DND-41 (cell line): ENCODE measurements at regions not wholly inside any gene's neighbourhood (a gene's known extent, or its start where the extent isn't known, plus 50 kb on each side); places are given as distances from the start of the nearest gene placed in this dataset.
A peak's percentile ranks its signal among the peaks of the same experiment; 100 is the strongest.

ENCODE experiments used
- ATAC-seq: fragments of 200-7000 bp; cut with Tn5 transposase; 3 replicates; pipeline ENCODE4 v1.9.1; 2021; ENCODE audit warnings: low read depth; ENCODE audit not compliant: insufficient read depth
- DNase-seq: peaks from one replicate; pipeline ENCODE4 v3.0.0-alpha.2; 2020
- H2AFZ ChIP-seq: 2 replicates; pipeline ENCODE4 v1.6.0; 2012; ENCODE audit warnings: low read depth, low read length
- H3K27ac ChIP-seq: 2 replicates; pipeline ENCODE4 v1.5.1; 2012; ENCODE audit warnings: low read length, inconsistent platforms
- H3K27me3 ChIP-seq: fragments of 200-600 bp; sonication (generic); 2 replicates; pipeline ENCODE4 v1.6.0; 2012; ENCODE audit warnings: low read length, mild to moderate bottlenecking, inconsistent platforms; ENCODE audit not compliant: insufficient read depth, poor library complexity
- H3K36me3 ChIP-seq: 2 replicates; pipeline ENCODE4 v1.5.1; 2012; ENCODE audit warnings: low read length, inconsistent platforms; ENCODE audit not compliant: insufficient read depth
- H3K4me1 ChIP-seq: 2 replicates; pipeline ENCODE4 v1.5.1; 2012; ENCODE audit warnings: mild to moderate bottlenecking, low read length; ENCODE audit not compliant: insufficient read depth
- H3K4me2 ChIP-seq: 2 replicates; pipeline ENCODE4 v1.6.0; 2012; ENCODE audit warnings: mild to moderate bottlenecking, moderate library complexity, low read length, inconsistent platforms; ENCODE audit not compliant: insufficient read depth
- H3K4me3 ChIP-seq, 2 experiments: fragments of 200-600 bp in 1 of 2; shearing (Covaris generic) in 1 of 2; 2 replicates each; pipeline ENCODE4 v1.5.1; 2012 to 2016; ENCODE audit warnings: inconsistent platforms in 2 of 2, low read length in 2 of 2, mild to moderate bottlenecking in 2 of 2, low read depth in 1 of 2, moderate library complexity in 1 of 2
- H3K79me2 ChIP-seq: 2 replicates; pipeline ENCODE4 v1.6.0; 2012; ENCODE audit warnings: low read length, inconsistent platforms; ENCODE audit not compliant: insufficient read depth
- H3K9ac ChIP-seq: 2 replicates; pipeline ENCODE4 v1.6.0; 2012; ENCODE audit warnings: low read depth, mild to moderate bottlenecking, inconsistent platforms, low read length, moderate library complexity
- H3K9me3 ChIP-seq: 2 replicates; pipeline ENCODE4 v1.5.1; 2012; ENCODE audit warnings: low read length, moderate library complexity, mild to moderate bottlenecking, inconsistent platforms; ENCODE audit not compliant: insufficient read depth, severe bottlenecking
- H4K20me1 ChIP-seq: 2 replicates; pipeline ENCODE4 v1.6.0; 2012; ENCODE audit warnings: low read length; ENCODE audit not compliant: insufficient read depth
- CTCF ChIP-seq: IDR thresholded peaks from 2 replicates; pipeline ENCODE4 v1.5.1; 2012; ENCODE audit warnings: borderline replicate concordance, low read length, moderate library complexity, mild to moderate bottlenecking; ENCODE audit not compliant: poor library complexity, severe bottlenecking; ENCODE audit errors: extremely low read depth
- EZH2 ChIP-seq: IDR thresholded peaks from 3 replicates; pipeline ENCODE4 v1.6.1; 2012; ENCODE audit warnings: borderline replicate concordance, low read depth, mild to moderate bottlenecking, moderate library complexity, low read length, inconsistent platforms; ENCODE audit not compliant: severe bottlenecking

DNA sequence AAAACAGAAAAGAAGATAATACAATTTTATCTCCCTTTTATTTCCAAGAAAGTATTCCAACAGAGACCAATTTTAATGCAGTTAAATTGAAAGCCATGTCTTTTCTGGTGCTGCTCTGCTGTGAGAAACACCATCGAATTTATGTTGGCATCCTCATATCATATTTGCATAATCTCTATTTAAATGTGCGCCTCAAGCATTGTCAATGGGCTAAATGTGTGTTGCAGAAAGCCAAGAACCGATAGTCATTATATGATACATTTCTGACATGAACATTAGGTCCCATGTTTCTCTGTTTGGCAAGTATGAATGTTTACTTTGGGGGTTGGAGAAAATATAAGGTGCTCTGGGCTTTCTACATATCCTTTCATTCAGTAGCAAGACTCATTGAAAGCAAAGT is 1023.5 kb upstream of the CELF2 start:
- H3K27ac ChIP-seq = no peak overlapping the region
- no peak for ATAC-seq

GRCh38 chr10:9999627-10000026 is 1018.0 kb upstream of the CELF2 start:
- no peak overlapping the region for H2AFZ ChIP-seq
- H4K20me1 ChIP-seq = no peaks in the 10 kb centered on the region
- no peaks in the 10 kb centered on the region for H3K27me3 ChIP-seq
- no peak for DNase-seq
- no peaks in the 10 kb centered on the region for H3K79me2 ChIP-seq
- ATAC-seq = no peak
- no peaks in the 10 kb centered on the region for H3K36me3 ChIP-seq
- H3K9ac ChIP-seq = no peak overlapping the region
- no peak overlapping the region for H3K4me2 ChIP-seq
- no peaks in the 10 kb centered on the region for H3K4me1 ChIP-seq
- no peak for TF ChIP-seq CTCF
- TF ChIP-seq EZH2 = no peak
- H3K4me3 ChIP-seq = no peak overlapping the region
- no peak overlapping the region for H3K27ac ChIP-seq
- no peaks in the 10 kb centered on the region for H3K9me3 ChIP-seq

More for the DNA sequence above, 1023.5 kb upstream of the CELF2 start:
- Histone ChIP-seq H3K4me2 (no peak overlapping the region), H2AFZ (no peak overlapping the region), H3K9ac (no peak overlapping the region), H3K4me3 (no peak overlapping the region), H4K20me1 (no peaks in the 10 kb centered on the region), H3K27me3 (no peaks in the 10 kb centered on the region), H3K4me1 (no peaks in the 10 kb centered on the region), H3K36me3 (no peaks in the 10 kb centered on the region), H3K79me2 (no peaks in the 10 kb centered on the region), H3K9me3 (no peaks in the 10 kb centered on the region)
- DNase-seq = no peak
- TF ChIP-seq EZH2 = no peak
- TF ChIP-seq CTCF = no peak

DNA sequence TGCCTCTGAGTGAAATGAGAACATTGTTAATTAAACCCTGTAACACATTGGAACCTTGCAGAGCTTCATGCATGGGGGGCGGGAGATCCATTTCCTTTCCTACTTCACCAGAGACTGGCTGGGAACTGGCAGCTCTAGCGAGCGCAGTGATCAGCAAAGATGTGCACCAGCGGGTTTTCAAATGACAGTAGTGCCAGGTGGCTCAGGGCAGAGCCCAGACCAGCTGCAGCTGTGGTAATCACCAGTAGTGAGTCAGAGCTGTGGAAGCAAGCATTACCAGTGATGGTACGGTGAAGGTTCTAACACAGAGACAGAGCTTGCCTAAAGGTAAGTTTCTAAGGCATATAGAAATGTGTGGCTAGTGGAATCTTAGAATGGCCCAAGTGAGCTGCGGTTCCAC is 1009.7 kb upstream of the CELF2 start:
- Histone ChIP-seq H3K9me3 (no peaks in the 10 kb centered on the region), H4K20me1 (no peaks in the 10 kb centered on the region), H2AFZ (no peak overlapping the region), H3K4me2 (no peak overlapping the region), H3K4me3 (no peak overlapping the region), H3K79me2 (no peaks in the 10 kb centered on the region), H3K27ac (no peak overlapping the region), H3K36me3 (no peaks in the 10 kb centered on the region), H3K27me3 (no peaks in the 10 kb centered on the region), H3K9ac (no peak overlapping the region), H3K4me1 (no peaks in the 10 kb centered on the region)
- peak; percentile 6 for DNase-seq
- TF ChIP-seq EZH2 = no peak
- TF ChIP-seq CTCF = no peak
- ATAC-seq = peak; percentile 40; the same call in 2 of the 3 replicates

GRCh38 chr10:10010397-10010796 is 1007.3 kb upstream of the CELF2 start:
- Histone ChIP-seq H3K36me3 (no peaks in the 10 kb centered on the region), H2AFZ (no peak overlapping the region), H3K4me2 (no peak overlapping the region), H3K4me3 (no peak overlapping the region), H3K9me3 (no peaks in the 10 kb centered on the region), H3K4me1 (no peaks in the 10 kb centered on the region), H3K9ac (no peak overlapping the region), H3K79me2 (no peaks in the 10 kb centered on the region), H3K27ac (no peak overlapping the region), H4K20me1 (no peaks in the 10 kb centered on the region), H3K27me3 (no peaks in the 10 kb centered on the region)
- TF ChIP-seq EZH2 = no peak
- TF ChIP-seq CTCF = no peak
- ATAC-seq (no peak), DNase-seq (no peak)
